GM12801 (cell line): ENCODE measurements at regions not wholly inside any gene's neighbourhood (a gene's known extent, or its start where the extent isn't known, plus 50 kb on each side); places are given as distances from the start of the nearest gene placed in this dataset.

Experiments used
- CTCF ChIP-seq: IDR thresholded peaks from one replicate; pipeline ENCODE4 v1.5.1; 2011; ENCODE audit warnings: control low read depth; ENCODE audit not compliant: insufficient read length; ENCODE audit errors: extremely low read depth

- TF ChIP-seq CTCF: no peak
Measured at GRCh38 chr5:62155988-62156387, 150.0 kb upstream of the KIF2A start.

GRCh38 chr5:62167561-62168057 is 138.4 kb upstream of the KIF2A start:
- TF ChIP-seq CTCF: no peak

- TF ChIP-seq CTCF: no peak
Measured at GRCh38 chr5:62168506-62169281, 137.3 kb upstream of the KIF2A start.

GRCh38 chr5:62178258-62178657 is 127.7 kb upstream of the KIF2A start:
- TF ChIP-seq CTCF: no peak

- TF ChIP-seq CTCF: no peak
Measured at GRCh38 chr5:62182802-62183201, 123.2 kb upstream of the KIF2A start.

- no peak for TF ChIP-seq CTCF
Measured at GRCh38 chr5:62183727-62184126, 122.3 kb upstream of the KIF2A start.

GRCh38 chr5:62184444-62184843 is 121.6 kb upstream of the KIF2A start:
- TF ChIP-seq CTCF: no peak
